Fibroblast of lung (primary cell): ENCODE measurements at regions not wholly inside any gene's neighbourhood (a gene's known extent, or its start where the extent isn't known, plus 50 kb on each side); places are given as distances from the start of the nearest gene placed in this dataset.

ENCODE experiments used
- DNase-seq, 2 donors: peaks; one replicate each; pipeline versions ENCODE4 v3.0.0 to v3.0.0-alpha.2; 2010; ENCODE audit warnings: low read depth in 2 of 2
- H2AFZ ChIP-seq: 2 replicates; pipeline ENCODE4 v1.5.1; 2012; ENCODE audit warnings: low read length, control low read depth, inconsistent platforms
- H3K27ac ChIP-seq: 2 replicates; pipeline ENCODE4 v1.5.1; 2011; ENCODE audit warnings: low read length, control low read depth; ENCODE audit not compliant: insufficient read depth
- H3K27me3 ChIP-seq: 2 replicates; pipeline ENCODE4 v1.5.1; 2011; ENCODE audit warnings: mild to moderate bottlenecking, low read length; ENCODE audit not compliant: control insufficient read depth, insufficient read depth
- H3K36me3 ChIP-seq: 2 replicates; pipeline ENCODE4 v1.5.1; 2011; ENCODE audit warnings: low read length; ENCODE audit not compliant: control insufficient read depth, insufficient read depth
- H3K4me1 ChIP-seq: 2 replicates; pipeline ENCODE4 v1.5.1; 2011; ENCODE audit warnings: low read length; ENCODE audit not compliant: control insufficient read depth, insufficient read depth; ENCODE audit errors: extremely low read depth
- H3K4me2 ChIP-seq: 2 replicates; pipeline ENCODE4 v1.5.1; 2011; ENCODE audit warnings: low read length, control low read depth; ENCODE audit not compliant: insufficient read depth; ENCODE audit errors: extremely low read depth
- H3K4me3 ChIP-seq, 4 experiments: fragments of 200-600 bp in 1 of 4; sonication (generic) in 1 of 4; replicated peaks in 1 of 4; 2 replicates each; pipeline ENCODE4 v1.5.1; 2011 to 2016; ENCODE audit warnings: low read length in 4 of 4, low read depth in 3 of 4, mild to moderate bottlenecking in 3 of 4, control low read depth in 2 of 4, inconsistent platforms in 1 of 4, mixed read lengths in 1 of 4; ENCODE audit not compliant: insufficient read depth in 1 of 4; ENCODE audit errors: control extremely low read depth in 1 of 4
- H3K79me2 ChIP-seq: 2 replicates; pipeline ENCODE4 v1.5.1; 2012; ENCODE audit warnings: mild to moderate bottlenecking, low read length, inconsistent platforms; ENCODE audit not compliant: control insufficient read depth, insufficient read depth
- H3K9ac ChIP-seq: 2 replicates; pipeline ENCODE4 v1.5.1; 2011; ENCODE audit warnings: mild to moderate bottlenecking, low read length, control low read depth; ENCODE audit not compliant: insufficient read depth
- H3K9me3 ChIP-seq: 2 replicates; pipeline ENCODE4 v1.5.1; 2012; ENCODE audit warnings: low read depth, low read length; ENCODE audit not compliant: control insufficient read depth, insufficient read depth
- H4K20me1 ChIP-seq: 2 replicates; pipeline ENCODE4 v1.5.1; 2011; ENCODE audit warnings: low read length; ENCODE audit not compliant: control insufficient read depth, insufficient read depth; ENCODE audit errors: extremely low read depth
- EZH2 ChIP-seq: IDR thresholded peaks from 2 replicates; pipeline ENCODE4 v1.5.1; 2012; ENCODE audit warnings: low read length, control low read depth, mild to moderate bottlenecking; ENCODE audit errors: missing control alignments
- TF ChIP-seq, protein P1 (sequence below), 2 donors: IDR thresholded peaks in 1 of 2; conservative IDR thresholded peaks in 1 of 2; 1 replicate in 1 of 2; 2 replicates in 1 of 2; pipeline ENCODE4 v1.5.1; 2011 to 2012; ENCODE audit warnings: low read length in 2 of 2, control low read depth in 1 of 2, inconsistent platforms in 1 of 2, low read depth in 1 of 2, mild to moderate bottlenecking in 1 of 2

DNA sequence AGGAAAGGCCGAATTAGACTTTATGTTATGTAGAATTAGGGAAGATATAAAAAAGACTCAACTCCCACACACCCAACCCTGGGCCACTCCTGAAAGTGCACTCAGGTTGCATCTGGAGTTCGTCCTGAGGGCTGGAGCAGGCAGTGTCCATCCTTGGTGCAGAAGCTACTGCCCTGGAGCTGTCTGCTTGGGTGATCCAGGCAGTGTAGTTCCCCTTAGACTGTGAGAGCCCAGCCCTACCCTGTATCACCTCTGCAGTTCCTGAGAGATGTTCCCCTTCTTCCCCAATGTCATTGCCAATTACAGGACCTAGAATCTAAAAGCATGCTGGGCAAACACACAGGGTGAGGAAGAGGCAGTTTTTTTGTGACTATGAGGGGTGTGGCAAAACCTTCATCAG lies 368.3 kb upstream of the ST8SIA4 start:
- H3K27ac ChIP-seq = no peak overlapping the region

GRCh38 chr5:101260857-101261256 lies 357.8 kb upstream of the ST8SIA4 start:
- TF ChIP-seq, protein P1, sequence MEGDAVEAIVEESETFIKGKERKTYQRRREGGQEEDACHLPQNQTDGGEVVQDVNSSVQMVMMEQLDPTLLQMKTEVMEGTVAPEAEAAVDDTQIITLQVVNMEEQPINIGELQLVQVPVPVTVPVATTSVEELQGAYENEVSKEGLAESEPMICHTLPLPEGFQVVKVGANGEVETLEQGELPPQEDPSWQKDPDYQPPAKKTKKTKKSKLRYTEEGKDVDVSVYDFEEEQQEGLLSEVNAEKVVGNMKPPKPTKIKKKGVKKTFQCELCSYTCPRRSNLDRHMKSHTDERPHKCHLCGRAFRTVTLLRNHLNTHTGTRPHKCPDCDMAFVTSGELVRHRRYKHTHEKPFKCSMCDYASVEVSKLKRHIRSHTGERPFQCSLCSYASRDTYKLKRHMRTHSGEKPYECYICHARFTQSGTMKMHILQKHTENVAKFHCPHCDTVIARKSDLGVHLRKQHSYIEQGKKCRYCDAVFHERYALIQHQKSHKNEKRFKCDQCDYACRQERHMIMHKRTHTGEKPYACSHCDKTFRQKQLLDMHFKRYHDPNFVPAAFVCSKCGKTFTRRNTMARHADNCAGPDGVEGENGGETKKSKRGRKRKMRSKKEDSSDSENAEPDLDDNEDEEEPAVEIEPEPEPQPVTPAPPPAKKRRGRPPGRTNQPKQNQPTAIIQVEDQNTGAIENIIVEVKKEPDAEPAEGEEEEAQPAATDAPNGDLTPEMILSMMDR (conservative IDR thresholded peaks at IDR 0.05 in 1 of 2, IDR thresholded peaks at IDR 0.05 in 1 of 2; ENCODE audit: low read depth in 1 of 2, low read length in 2 of 2) = no peak
- TF ChIP-seq EZH2 = no peak
- Histone ChIP-seq H3K79me2 (no peaks in the 10 kb centered on the region), H3K9me3 (no peaks in the 10 kb centered on the region), H3K27ac (no peak overlapping the region), H3K4me3 (no peak overlapping the region), H3K4me2 (no peak overlapping the region), H2AFZ (no peak overlapping the region), H3K9ac (no peak overlapping the region), H3K4me1 (no peaks in the 10 kb centered on the region), H3K36me3 (no peaks in the 10 kb centered on the region), H3K27me3 (no peaks in the 10 kb centered on the region), H4K20me1 (no peaks in the 10 kb centered on the region)
- no peak for DNase-seq

More for the DNA sequence above, 368.3 kb upstream of the ST8SIA4 start:
- no peaks in the 10 kb centered on the region for H3K27me3 ChIP-seq
- no peaks in the 10 kb centered on the region for H3K79me2 ChIP-seq
- no peaks in the 10 kb centered on the region for H3K9me3 ChIP-seq
- no peak overlapping the region for H3K4me2 ChIP-seq
- H4K20me1 ChIP-seq = no peaks in the 10 kb centered on the region
- H2AFZ ChIP-seq = no peak overlapping the region
- DNase-seq = no peak
- TF ChIP-seq, protein P1 (conservative IDR thresholded peaks at IDR 0.05 in 1 of 2, IDR thresholded peaks at IDR 0.05 in 1 of 2; ENCODE audit: low read depth in 1 of 2, low read length in 2 of 2) = no peak
- no peak for TF ChIP-seq EZH2
- no peak overlapping the region for H3K4me3 ChIP-seq
- H3K9ac ChIP-seq = no peak overlapping the region
- no peaks in the 10 kb centered on the region for H3K4me1 ChIP-seq
- no peaks in the 10 kb centered on the region for H3K36me3 ChIP-seq

DNA sequence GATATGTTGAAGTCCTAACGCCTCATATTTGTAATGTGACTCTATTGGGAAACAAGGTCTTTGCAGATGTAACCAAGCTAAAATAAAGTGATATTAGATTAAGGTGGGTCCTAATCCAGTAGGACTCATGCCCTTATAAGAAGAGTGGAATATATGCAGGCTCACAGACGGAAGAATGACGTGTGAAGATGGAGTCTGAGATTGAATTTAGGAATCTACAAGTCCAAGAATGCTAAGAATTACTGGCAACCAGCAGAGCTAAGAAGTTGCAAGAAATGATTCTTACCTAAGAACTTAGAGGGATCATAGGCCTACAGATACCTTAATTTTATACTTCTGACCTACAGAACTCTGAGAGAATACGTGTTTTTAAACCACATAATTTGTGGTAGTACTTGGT lies 350.0 kb upstream of the ST8SIA4 start:
- Histone ChIP-seq H3K9me3 (no peaks in the 10 kb centered on the region), H3K4me2 (no peak overlapping the region), H3K4me1 (no peaks in the 10 kb centered on the region), H4K20me1 (no peaks in the 10 kb centered on the region), H3K27me3 (no peaks in the 10 kb centered on the region), H3K36me3 (no peaks in the 10 kb centered on the region), H3K27ac (no peak overlapping the region), H2AFZ (no peak overlapping the region), H3K4me3 (no peak overlapping the region), H3K79me2 (no peaks in the 10 kb centered on the region), H3K9ac (no peak overlapping the region)
- DNase-seq = no peak
- no peak for TF ChIP-seq EZH2
- TF ChIP-seq, protein P1 (conservative IDR thresholded peaks at IDR 0.05 in 1 of 2, IDR thresholded peaks at IDR 0.05 in 1 of 2; ENCODE audit: low read depth in 1 of 2, low read length in 2 of 2) = no peak
